ENCODE measurements at regions not wholly inside any gene's neighbourhood (a gene's known extent, or its start where the extent isn't known, plus 50 kb on each side); places are given as distances from the start of the nearest gene placed in this dataset.
"Not testable (repeated sequence)": the region's sequence is repeated elsewhere in the genome, so short reads cannot be mapped to it uniquely, and the experiment has no call there.

GRCh38 chr2:234555161-234555560 is 58.3 kb upstream of the ARL4C start:
- TF ChIP-seq CTCF (IDR thresholded peaks at IDR 0.05; ENCODE audit: control extremely low read depth, extremely low read depth, low read depth, missing control alignments): no peak
- ChIA-PET POLR2A (no interaction called here), CTCF (interaction anchor here (0.9 to 1.1 kb wide), 2 partner anchors 10 to 1038 kb away, joined by 3 to 4 read pairs; no protein-coding TSS in a partner anchor)
- no peak for DNase-seq (ENCODE audit: extremely low spot score)

GRCh38 chr2:234553223-234553622 is 56.3 kb upstream of the ARL4C start:
- CTCF ChIA-PET; DNase-seq (ENCODE audit: extremely low spot score); POLR2A ChIA-PET: not testable (repeated sequence)

GRCh38 chr2:234550511-234551107 is 53.7 kb upstream of the ARL4C start:
- TF ChIP-seq CTCF (IDR thresholded peaks at IDR 0.05; ENCODE audit: control extremely low read depth, extremely low read depth, low read depth, missing control alignments): peak; percentile 90
- POLR2A ChIA-PET: no interaction called here
- CTCF ChIA-PET: interaction anchor here (0.6 to 1.3 kb wide), 4 partner anchors 47 to 1042 kb away, joined by 3 to 7 read pairs (median 4); no protein-coding TSS in a partner anchor
- peak; percentile 72 for DNase-seq (ENCODE audit: extremely low spot score)

GRCh38 chr2:234550056-234550455 is 53.2 kb upstream of the ARL4C start:
- no peak for DNase-seq (ENCODE audit: extremely low spot score)
- ChIA-PET POLR2A (no interaction called here), CTCF (no interaction called here)
- no peak for TF ChIP-seq CTCF (IDR thresholded peaks at IDR 0.05; ENCODE audit: control extremely low read depth, extremely low read depth, low read depth, missing control alignments)

GRCh38 chr2:234548695-234549420 is 52.0 kb upstream of the ARL4C start:
- CTCF ChIA-PET: interaction anchor here (0.6 to 4.4 kb wide), 3 partner anchors 414 to 1044 kb away, joined by 3 to 33 read pairs (median 10); no protein-coding TSS in a partner anchor
- no peak for TF ChIP-seq CTCF (IDR thresholded peaks at IDR 0.05; ENCODE audit: control extremely low read depth, extremely low read depth, low read depth, missing control alignments)
- POLR2A ChIA-PET: no interaction called here
- no peak for DNase-seq (ENCODE audit: extremely low spot score)

DNA sequence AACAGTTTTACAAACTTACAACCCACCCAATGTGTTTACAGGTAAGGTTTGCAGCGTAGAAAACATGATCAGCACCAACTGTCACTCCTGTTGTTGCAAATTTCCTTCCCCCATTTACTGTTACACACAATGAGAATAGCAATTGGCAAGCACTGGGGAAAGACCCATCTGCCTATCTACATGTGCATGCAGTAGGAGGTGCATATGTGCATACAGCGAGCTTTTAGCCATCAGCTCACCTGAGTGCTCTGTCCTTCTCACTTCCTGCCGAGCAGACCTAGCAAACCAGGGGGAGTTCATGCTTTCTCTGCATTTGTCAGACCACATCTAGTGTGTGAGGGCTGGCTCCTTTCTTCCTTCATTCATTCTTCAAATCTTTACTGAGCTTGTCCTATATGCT is 49.9 kb upstream of the ARL4C start:
- TF ChIP-seq CTCF (IDR thresholded peaks at IDR 0.05; ENCODE audit: control extremely low read depth, extremely low read depth, low read depth, missing control alignments): no peak
- CTCF ChIA-PET: interaction anchor here (1.0 to 4.4 kb wide), 6 partner anchors 9 to 573 kb away, joined by 4 to 33 read pairs (median 8); no protein-coding TSS in a partner anchor
- no peak for DNase-seq (ENCODE audit: extremely low spot score)
- POLR2A ChIA-PET: no interaction called here

Data from GM10248 (cell line).